Jurkat, Clone E6-1 (cell line): ENCODE measurements at regions not wholly inside any gene's neighbourhood (a gene's known extent, or its start where the extent isn't known, plus 50 kb on each side); places are given as distances from the start of the nearest gene placed in this dataset.

Source experiments
- DNase-seq: peaks from one replicate; pipeline ENCODE4 v3.0.0-alpha.2; 2011; ENCODE audit warnings: low read depth, low spot score
- H3K4me3 ChIP-seq: 2 replicates; pipeline ENCODE4 v1.5.1; 2011; ENCODE audit warnings: mild to moderate bottlenecking, low read length, control low read depth, moderate library complexity

DNA sequence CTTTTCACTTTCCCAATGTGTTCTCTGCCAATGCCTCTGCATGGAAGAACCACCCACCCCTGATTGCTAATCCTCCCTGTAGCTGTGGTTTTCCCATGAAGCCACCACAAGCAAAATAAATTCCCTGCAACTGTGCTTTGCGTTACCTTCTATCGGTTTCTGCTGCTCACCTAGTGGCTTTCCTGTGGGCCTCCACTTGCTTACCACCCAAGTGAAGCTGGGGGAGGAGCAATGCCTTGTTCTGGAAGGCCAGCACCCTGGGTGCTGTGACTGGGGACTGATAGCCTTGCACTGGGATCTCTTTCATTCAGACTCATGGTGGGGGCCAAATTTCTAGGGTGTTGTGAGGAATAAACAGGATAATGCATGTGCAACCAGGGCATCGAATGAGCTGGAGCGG, 56.3 kb upstream of the GDNF start:
- no peak for DNase-seq
- H3K4me3 ChIP-seq = no peak overlapping the region

DNA sequence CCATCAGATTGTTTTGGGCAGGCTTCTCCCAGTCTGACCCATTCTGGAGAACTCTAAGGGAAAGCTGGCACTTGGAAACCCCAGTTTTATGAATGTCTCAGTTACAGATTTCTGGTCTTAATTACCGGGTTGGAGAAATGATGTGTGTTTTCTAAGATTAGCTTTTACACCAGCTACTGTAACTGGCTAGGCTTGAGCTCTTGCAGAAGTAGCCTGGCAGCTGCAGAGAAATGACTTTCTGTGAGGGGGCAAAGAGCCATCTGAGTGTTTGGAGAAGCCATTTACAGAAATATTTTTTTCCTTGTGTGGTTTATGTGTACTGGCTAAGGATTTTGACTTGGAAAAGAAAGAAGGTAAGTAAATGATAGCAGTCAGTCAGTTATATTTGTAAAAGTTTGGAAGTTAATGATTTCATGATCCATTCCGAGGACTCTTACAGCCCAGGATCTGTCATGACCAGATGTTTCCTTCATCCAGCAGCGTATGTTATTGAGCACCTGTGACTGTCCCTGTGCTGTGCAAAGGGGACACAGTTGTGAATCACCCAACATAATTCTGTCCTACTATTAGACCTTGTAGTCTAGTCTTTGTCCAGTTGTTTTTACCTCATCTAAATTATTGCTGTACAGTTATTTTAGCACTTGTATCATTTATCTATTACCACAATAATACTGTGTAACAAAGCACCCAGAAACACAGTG, 53.7 kb upstream of the GDNF start:
- no peak for DNase-seq
- no peak overlapping the region for H3K4me3 ChIP-seq

DNA sequence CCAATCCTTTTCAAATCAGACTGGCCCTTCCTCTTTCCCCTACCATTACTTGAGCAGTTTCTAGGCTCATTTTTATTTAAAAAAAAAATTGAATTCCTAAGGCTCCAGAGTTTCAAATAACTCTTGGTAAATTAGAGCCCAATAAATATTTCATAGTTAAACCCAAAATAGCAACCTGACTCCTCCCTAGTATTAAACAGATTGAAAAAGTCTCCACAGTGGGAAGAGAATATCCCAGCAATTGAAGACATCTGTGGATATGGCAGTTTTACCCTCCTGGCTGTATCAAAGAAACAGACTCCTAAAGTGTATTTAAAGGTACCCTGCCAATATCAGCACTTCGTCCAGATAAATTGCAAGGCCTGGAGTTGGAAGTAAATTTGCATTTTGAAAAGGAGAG, 52.7 kb upstream of the GDNF start:
- DNase-seq = no peak
- H3K4me3 ChIP-seq = no peak overlapping the region

DNA sequence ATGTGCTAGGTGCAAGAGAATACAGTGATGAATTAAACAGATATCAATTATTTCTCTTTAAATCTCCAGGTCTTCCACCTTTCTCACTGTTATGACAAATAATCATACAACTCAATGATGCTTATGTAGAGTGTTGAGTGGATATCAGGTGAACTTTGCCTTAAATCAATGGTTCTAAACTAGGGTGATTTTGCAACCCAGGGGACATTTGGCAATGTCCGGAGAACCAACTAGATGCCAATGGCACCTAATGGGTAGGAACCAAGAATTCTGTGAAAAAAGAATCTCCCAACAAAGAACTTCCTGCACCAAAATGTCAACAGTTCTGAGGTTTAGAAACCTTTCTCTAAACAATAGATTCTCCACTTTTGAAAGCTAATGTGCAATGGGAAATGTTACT, 52.0 kb upstream of the GDNF start:
- no peak overlapping the region for H3K4me3 ChIP-seq
- DNase-seq = no peak

DNA sequence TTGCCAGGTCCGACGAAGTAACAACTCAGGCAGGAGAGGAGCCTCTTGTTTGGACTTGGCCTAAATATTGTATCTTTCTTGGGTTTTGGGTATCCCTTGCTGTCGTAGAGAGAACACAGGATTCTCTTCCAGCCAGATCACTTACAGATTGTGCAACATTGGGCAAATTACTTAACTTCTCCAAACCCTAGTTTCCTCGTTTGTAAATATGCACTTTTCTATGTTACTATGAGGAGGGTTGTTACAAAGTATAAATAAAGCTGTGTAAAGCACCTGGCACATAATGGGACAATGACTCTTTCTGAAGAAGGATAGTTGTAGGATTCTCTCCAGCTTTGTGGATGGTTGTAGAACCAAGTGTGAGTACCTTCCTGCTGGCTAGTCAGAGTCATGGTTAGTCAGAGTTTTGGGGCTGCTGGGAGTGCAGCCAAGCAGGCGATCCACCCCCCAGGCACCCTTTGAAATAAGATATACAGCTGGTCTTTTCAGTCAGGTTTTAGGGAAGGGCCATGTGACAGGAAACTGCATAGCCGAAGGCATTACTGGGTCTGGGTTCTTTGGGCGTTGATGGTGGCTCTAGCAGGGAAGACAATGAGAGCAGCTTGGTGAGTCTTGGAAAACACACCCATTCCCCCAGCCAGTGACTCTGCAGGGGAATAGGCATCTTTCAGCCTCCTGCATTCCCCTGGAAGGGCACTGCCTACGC, 49.9 kb upstream of the GDNF start:
- H3K4me3 ChIP-seq = no peak overlapping the region
- no peak for DNase-seq
